H1 (cell line): ENCODE measurements at regions not wholly inside any gene's neighbourhood (a gene's known extent, or its start where the extent isn't known, plus 50 kb on each side); places are given as distances from the start of the nearest gene placed in this dataset.

Source experiments
- BACH1 ChIP-seq: IDR thresholded peaks from 2 replicates; pipeline ENCODE4 v1.6.1; 2012; ENCODE audit warnings: low read length, improper control_type of control experiment
- BCL11A ChIP-seq, 2 experiments: IDR thresholded peaks; one replicate each; pipeline ENCODE4 v1.6.1; 2011; ENCODE audit warnings: low read depth in 2 of 2, low read length in 2 of 2, mild to moderate bottlenecking in 2 of 2
- CEBPB ChIP-seq: IDR thresholded peaks from 2 replicates; pipeline ENCODE4 v1.6.1; 2012; ENCODE audit warnings: low read depth, low read length
- CHD7 ChIP-seq: fragments of 300-600 bp; sonication (generic); IDR thresholded peaks from 2 replicates; pipeline ENCODE4 v1.7.1; 2012; ENCODE audit warnings: low read length, moderate library complexity, mild to moderate bottlenecking, inconsistent platforms; ENCODE audit not compliant: insufficient replicate concordance
- KDM4A ChIP-seq: IDR thresholded peaks from one replicate; pipeline ENCODE4 v1.7.1; 2012; ENCODE audit warnings: low read depth, mild to moderate bottlenecking, moderate library complexity, low read length, inconsistent platforms; ENCODE audit not compliant: severe bottlenecking
- SIX5 ChIP-seq: IDR thresholded peaks from 2 replicates; pipeline ENCODE4 v1.6.1; 2011; ENCODE audit warnings: mild to moderate bottlenecking, low read depth, low read length

GRCh38 chr2:157196956-157197355, 60.5 kb upstream of the GALNT5 start (continued):
- TF ChIP-seq CHD7, result no peak
- no peak for TF ChIP-seq KDM4A
- TF ChIP-seq SIX5, result no peak
- no peak for TF ChIP-seq CEBPB
- no peak for TF ChIP-seq BACH1
- no peak for TF ChIP-seq BCL11A (IDR thresholded peaks at IDR 0.05; ENCODE audit: low read depth in 2 of 2, low read length in 2 of 2)
